Heart left ventricle (tissue), 16 donors: ENCODE measurements at regions not wholly inside any gene's neighbourhood (a gene's known extent, or its start where the extent isn't known, plus 50 kb on each side); places are given as distances from the start of the nearest gene placed in this dataset.

Experiments used
- ATAC-seq, 4 donors: fragments of 200-7000 bp; cut with Tn5 transposase; one replicate each; pipeline ENCODE4 v1.9.1; 2020 to 2022; ENCODE audit warnings: moderate library complexity in 4 of 4, mild to moderate bottlenecking in 3 of 4, moderate number of reproducible peaks in 1 of 4
- DNase-seq, 5 donors: peaks; one replicate each; pipeline ENCODE4 v3.0.0-alpha.2; 2020
- H3K27ac ChIP-seq, 12 donors: fragments of 200-600 bp; sonication (generic) in 4 of 12; one replicate each; pipeline versions ENCODE4 v1.5.0 to v1.8.0; 2016 to 2022; ENCODE audit warnings: mild to moderate bottlenecking in 2 of 12
- H3K27me3 ChIP-seq, 9 donors: fragments of 200-600 bp; sonication (generic) in 2 of 9; one replicate each; pipeline versions ENCODE4 v1.5.1 to v1.8.0; 2016 to 2022; ENCODE audit warnings: mild to moderate bottlenecking in 3 of 9
- H3K36me3 ChIP-seq, 9 donors: fragments of 200-600 bp; sonication (generic) in 2 of 9; one replicate each; pipeline versions ENCODE4 v1.5.0 to v1.8.0; 2018 to 2022; ENCODE audit warnings: mild to moderate bottlenecking in 2 of 9
- H3K4me1 ChIP-seq, 12 donors: fragments of 200-600 bp; sonication (generic) in 4 of 12; one replicate each; pipeline versions ENCODE4 v1.5.0 to v1.8.0; 2016 to 2022; ENCODE audit warnings: mild to moderate bottlenecking in 3 of 12
- H3K4me3 ChIP-seq, 12 donors: fragments of 200-600 bp; sonication (generic) in 4 of 12; one replicate each; pipeline versions ENCODE4 v1.5.0 to v1.8.0; 2017 to 2022; ENCODE audit warnings: mild to moderate bottlenecking in 9 of 12, moderate library complexity in 4 of 12
- H3K9me3 ChIP-seq, 12 donors: fragments of 200-600 bp; sonication (generic) in 4 of 12; one replicate each; pipeline versions ENCODE4 v1.5.0 to v1.8.0; 2016 to 2022; ENCODE audit warnings: mild to moderate bottlenecking in 1 of 12
- POLR2A ChIP-seq, 2 donors: fragments of 450-650 bp; IDR thresholded peaks; one replicate each; pipeline ENCODE4 v1.6.1; 2017; ENCODE audit warnings: antibody characterized with exemption in 2 of 2, mild to moderate bottlenecking in 2 of 2, moderate library complexity in 2 of 2
- WGBS, 4 donors: extraction: QIAGEN DNeasy Blood & Tissue Kit in 2 of 4; methylation state at CpG; one replicate each; pipeline versions ENCODE4 v1.1.5 to v1.1.7; 2013 to 2018; 5-methylcytosine and 5-hydroxymethylcytosine counted together
- intact Hi-C, 10 donors: fragments of 100-400 bp; cut with DNase I; formaldehyde crosslinking; loops; one replicate each; pipeline versions ENCODE4 v1.11.1 to v1.14.2; 2022
- TF ChIP-seq, protein P1 (sequence below), 12 donors: fragments of 200-600 bp; sonication (generic) in 4 of 12; IDR thresholded peaks; one replicate each; pipeline versions ENCODE4 v1.5.0 to v1.8.0; 2018 to 2022; ENCODE audit warnings: antibody characterized with exemption in 12 of 12, mild to moderate bottlenecking in 5 of 12
- donor health status: ischemic (EF 13 %, LVEDD 7.1; RV severe dilation, severe dysfunction).
- donor health status: healthy with polysubstance abuse.
- donor health status: DM: no; HTN: yes; CAD: no.
- donor health status: DM: no; HTN: no; CAD: no.
- donor health status: ischemic (EF 25% LVEDD 6.9; RV normal size, moderate dysfunction).
- donor health status: ischemic (EF 25% LVEDD 5.7; RV mildly dilated, moderate dysfunction).
- donor health status: healthy.
- donor health status: DM: yes; HTN: yes; CAD: no.
- donor health status: ischemic (EF 35%, LVEDD 5.7; RV mildly dilated, moderate dysfunction).
- donor health status: nonischemic (EF 11% LVEDD 7.7; RV severe dilation, severe dysfunction).
- donor health status: DM: yes; HTN: yes; CAD: no.
- donor health status: PGD.
- donor health status: ischemic (EF 29% LVEDD 5.4; RV normal size, mild dysfunction).
- donor health status: nonischemic (EF 23%, LVEDD 6.1; RV moderate dilation, normal function).

DNA sequence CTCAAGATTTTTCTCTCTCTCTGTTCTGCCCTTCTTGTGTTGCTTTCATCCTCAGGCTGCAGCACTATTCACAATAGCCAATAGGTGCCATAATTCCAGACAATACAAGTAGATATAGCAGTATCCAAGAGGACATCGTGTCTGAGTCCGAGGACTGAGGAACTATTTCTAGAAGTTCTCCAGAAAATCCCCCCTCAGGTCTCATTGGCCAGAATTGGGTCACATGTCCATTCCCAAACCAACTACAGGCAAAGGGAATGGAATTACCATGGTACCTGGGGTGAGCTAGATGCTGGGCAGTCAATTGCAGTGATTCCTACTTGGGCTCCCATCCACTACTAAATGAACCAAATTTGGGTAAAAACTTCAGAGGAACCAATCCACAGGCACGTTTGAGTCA lies 301.9 kb upstream of the RASGEF1B start:
- H3K4me1 ChIP-seq = peaks cover 0 to 5% (median 0%) of the 10 kb centered on the region in 12 donors
- no peak overlapping the region for H3K27ac ChIP-seq
- 86 to 91% (median 89%) methylated on average over 3 of the region's 3 CpGs for WGBS, 4 donors
- TF ChIP-seq, protein P1, sequence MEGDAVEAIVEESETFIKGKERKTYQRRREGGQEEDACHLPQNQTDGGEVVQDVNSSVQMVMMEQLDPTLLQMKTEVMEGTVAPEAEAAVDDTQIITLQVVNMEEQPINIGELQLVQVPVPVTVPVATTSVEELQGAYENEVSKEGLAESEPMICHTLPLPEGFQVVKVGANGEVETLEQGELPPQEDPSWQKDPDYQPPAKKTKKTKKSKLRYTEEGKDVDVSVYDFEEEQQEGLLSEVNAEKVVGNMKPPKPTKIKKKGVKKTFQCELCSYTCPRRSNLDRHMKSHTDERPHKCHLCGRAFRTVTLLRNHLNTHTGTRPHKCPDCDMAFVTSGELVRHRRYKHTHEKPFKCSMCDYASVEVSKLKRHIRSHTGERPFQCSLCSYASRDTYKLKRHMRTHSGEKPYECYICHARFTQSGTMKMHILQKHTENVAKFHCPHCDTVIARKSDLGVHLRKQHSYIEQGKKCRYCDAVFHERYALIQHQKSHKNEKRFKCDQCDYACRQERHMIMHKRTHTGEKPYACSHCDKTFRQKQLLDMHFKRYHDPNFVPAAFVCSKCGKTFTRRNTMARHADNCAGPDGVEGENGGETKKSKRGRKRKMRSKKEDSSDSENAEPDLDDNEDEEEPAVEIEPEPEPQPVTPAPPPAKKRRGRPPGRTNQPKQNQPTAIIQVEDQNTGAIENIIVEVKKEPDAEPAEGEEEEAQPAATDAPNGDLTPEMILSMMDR (IDR thresholded peaks at IDR 0.05) = no peak
- no peak for TF ChIP-seq POLR2A (IDR thresholded peaks at IDR 0.05)
- H3K27me3 ChIP-seq = no peaks in the 10 kb centered on the region
- DNase-seq (no peak), ATAC-seq (no peak)
- intact Hi-C loops = no loop called here
- H3K36me3 ChIP-seq = no peaks in the 10 kb centered on the region
- peaks cover 0 to 5% (median 0%) of the 10 kb centered on the region in 12 donors for H3K9me3 ChIP-seq
- H3K4me3 ChIP-seq = no peak overlapping the region

DNA sequence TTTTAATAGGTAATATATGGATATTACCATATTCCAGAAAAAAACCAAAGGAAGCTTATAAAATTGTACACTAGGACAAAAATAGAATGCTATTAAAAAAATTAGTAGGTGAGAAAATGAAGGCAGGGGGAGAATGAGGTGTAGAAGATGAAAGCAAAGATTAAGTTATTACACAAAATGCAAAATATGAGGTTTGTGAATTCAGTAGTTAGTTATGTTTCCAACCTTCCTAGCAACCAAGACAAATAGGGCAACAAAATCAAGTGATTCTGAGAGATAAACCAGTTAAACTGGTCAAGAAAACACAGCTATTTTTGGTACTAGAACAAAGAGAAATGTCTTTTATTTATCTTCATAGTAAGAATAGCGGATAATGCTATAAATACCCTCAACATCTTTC lies 300.0 kb upstream of the RASGEF1B start:
- H3K4me3 ChIP-seq = no peak overlapping the region
- no peaks in the 10 kb centered on the region for H3K9me3 ChIP-seq
- intact Hi-C loops = no loop called here
- ATAC-seq = no peak
- 51 to 79% (median 59%) methylated on average over 1 of the region's 1 CpG for WGBS, 4 donors
- H3K27me3 ChIP-seq = no peaks in the 10 kb centered on the region
- no peak overlapping the region for H3K27ac ChIP-seq
- no peak for TF ChIP-seq POLR2A (IDR thresholded peaks at IDR 0.05)
- TF ChIP-seq, protein P1 (IDR thresholded peaks at IDR 0.05) = no peak
- no peak for DNase-seq
- H3K4me1 ChIP-seq = peaks cover 0 to 5% (median 0%) of the 10 kb centered on the region in 12 donors
- H3K36me3 ChIP-seq = no peaks in the 10 kb centered on the region

DNA sequence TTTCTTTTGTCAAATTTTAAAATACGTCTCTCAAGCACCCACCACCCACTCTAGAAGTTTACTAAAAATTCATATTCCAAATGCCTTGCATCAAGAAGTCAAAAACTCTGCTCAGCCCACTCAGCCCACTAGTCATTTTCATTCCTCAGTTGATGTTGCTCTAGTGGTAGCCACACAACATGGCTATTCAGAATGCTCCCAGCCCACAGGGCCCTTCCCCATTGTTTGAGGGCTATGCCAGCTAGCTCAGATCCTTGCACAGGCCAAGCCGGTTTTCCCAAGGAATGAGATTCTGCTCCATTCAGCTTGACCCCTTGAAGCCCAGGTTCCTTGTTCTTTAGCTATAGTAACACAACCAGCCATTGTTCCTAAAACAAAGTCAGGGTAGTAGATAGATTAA lies 297.5 kb upstream of the RASGEF1B start:
- DNase-seq (no peak), ATAC-seq (no peak)
- Histone ChIP-seq H3K4me1 (peaks cover 0 to 5% (median 0%) of the 10 kb centered on the region in 12 donors), H3K4me3 (no peak overlapping the region), H3K9me3 (no peaks in the 10 kb centered on the region), H3K27ac (no peak overlapping the region), H3K27me3 (no peaks in the 10 kb centered on the region), H3K36me3 (no peaks in the 10 kb centered on the region)
- intact Hi-C loops = no loop called here
- 91 to 97% (median 91%) methylated on average over 2 of the region's 2 CpGs for WGBS, 4 donors
- TF ChIP-seq, protein P1 (IDR thresholded peaks at IDR 0.05) = no peak
- no peak for TF ChIP-seq POLR2A (IDR thresholded peaks at IDR 0.05)

DNA sequence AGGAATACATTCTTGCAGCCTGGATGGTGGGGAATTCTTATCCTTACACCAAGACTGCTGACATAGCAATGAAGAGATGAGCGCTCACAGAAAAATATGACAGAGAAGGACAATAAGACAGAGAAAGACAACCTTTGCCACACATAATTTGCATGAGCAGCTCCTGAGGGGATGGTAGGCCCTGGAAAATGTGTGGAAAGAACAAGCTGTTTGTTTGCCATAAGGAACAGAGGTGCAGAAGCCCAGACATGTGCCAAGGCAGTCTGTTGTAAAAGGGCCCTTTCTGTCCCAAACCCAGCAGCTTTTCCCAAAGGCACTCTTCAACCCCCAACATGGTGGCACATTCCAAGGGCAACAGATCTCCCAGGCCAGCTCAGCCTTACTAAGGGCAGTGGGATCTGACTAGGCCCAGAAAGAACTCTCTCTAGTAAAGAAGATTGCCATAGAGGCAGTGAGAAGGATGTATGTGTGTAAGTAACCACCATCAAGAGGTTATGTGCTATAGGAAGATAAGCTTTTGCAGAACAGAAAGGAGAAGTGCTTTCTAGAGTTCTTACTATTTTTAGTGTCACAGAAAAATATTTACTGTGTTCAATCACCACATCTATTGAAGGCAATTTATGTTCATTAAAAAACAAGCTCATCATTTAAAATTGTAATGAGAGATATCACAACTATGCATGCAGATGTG lies 287.0 kb upstream of the RASGEF1B start:
- no peaks in the 10 kb centered on the region for H3K4me1 ChIP-seq
- 91 to 100% (median 93%) methylated on average over 1 of the region's 1 CpG for WGBS, 4 donors
- no peak for ATAC-seq
- H3K9me3 ChIP-seq = no peaks in the 10 kb centered on the region
- H3K27ac ChIP-seq = no peak overlapping the region
- no peaks in the 10 kb centered on the region for H3K27me3 ChIP-seq
- H3K36me3 ChIP-seq = no peaks in the 10 kb centered on the region
- H3K4me3 ChIP-seq = no peak overlapping the region
- no peak for DNase-seq
- TF ChIP-seq POLR2A (IDR thresholded peaks at IDR 0.05) = no peak
- TF ChIP-seq, protein P1 (IDR thresholded peaks at IDR 0.05) = no peak
- intact Hi-C loops = no loop called here
